BJ (cell line): ENCODE measurements at regions not wholly inside any gene's neighbourhood (a gene's known extent, or its start where the extent isn't known, plus 50 kb on each side); places are given as distances from the start of the nearest gene placed in this dataset.

Source experiments
- CTCF ChIA-PET: fragments of 350-600 bp; formaldehyde crosslinking; extraction: SDS; loops from one replicate; lab custom pipeline; 2021; ENCODE audit warnings: antibody characterized with exemption, inconsistent platforms; lab: Yijun Ruan, JAX
- POLR2A ChIA-PET: fragments of 300-600 bp; sonication (Branson Sonifier 250); formaldehyde crosslinking; extraction: SDS; loops from one replicate; lab custom pipeline; 2021; ENCODE audit warnings: antibody characterized with exemption; lab: Charles Lee
- DNase-seq: peaks from one replicate; pipeline ENCODE4 v3.0.0-alpha.2; 2011; ENCODE audit warnings: low read depth
- H3K27me3 ChIP-seq: 2 replicates; pipeline ENCODE4 v1.6.0; 2011; ENCODE audit warnings: low read length; ENCODE audit not compliant: control insufficient read depth, insufficient read depth
- H3K36me3 ChIP-seq: 2 replicates; pipeline ENCODE4 v1.5.1; 2011; ENCODE audit warnings: low read length; ENCODE audit not compliant: control insufficient read depth, insufficient read depth
- H3K4me3 ChIP-seq: 2 replicates; pipeline ENCODE4 v1.5.1; 2011; ENCODE audit warnings: low read depth, mild to moderate bottlenecking, control low read depth, low read length
- TF ChIP-seq, protein P1 (sequence below): IDR thresholded peaks from 2 replicates; pipeline ENCODE4 v1.5.1; 2011; ENCODE audit warnings: low read depth, mild to moderate bottlenecking, control low read depth, inconsistent platforms, low read length, moderate library complexity; ENCODE audit not compliant: insufficient read depth

DNA sequence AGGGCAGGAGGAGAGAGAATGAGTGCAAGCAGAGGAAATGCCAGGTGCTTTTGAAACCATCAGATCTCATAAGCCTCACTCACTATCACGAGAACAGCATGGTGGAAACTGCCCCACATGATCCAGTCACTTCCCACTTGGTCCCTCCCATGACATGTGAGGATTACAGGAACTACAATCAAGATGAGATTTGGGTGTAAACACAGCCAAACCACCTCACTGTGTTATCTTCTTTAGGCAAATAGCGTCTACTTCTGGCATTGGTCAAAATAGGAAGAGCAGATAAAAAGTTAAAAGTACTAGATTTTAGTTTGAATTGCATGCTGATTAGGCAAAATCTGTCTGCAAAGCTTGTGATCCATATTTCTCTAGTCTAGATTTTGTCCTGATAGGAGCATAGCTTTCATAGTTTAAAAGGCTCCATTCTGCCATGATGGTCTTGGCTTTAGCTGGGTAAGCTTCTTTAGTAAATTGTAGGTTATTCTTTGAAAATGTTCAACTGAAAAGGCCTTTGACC, 267.5 kb downstream of the NKX6-1 start:
- H3K36me3 ChIP-seq: no peaks in the 10 kb centered on the region
- H3K27me3 ChIP-seq: no peaks in the 10 kb centered on the region
- DNase-seq: no peak
- ChIA-PET CTCF (interaction anchor here (1.0 kb wide), 1 partner anchor 8 kb away, joined by 3 read pairs; no protein-coding TSS in a partner anchor), POLR2A (no interaction called here)
- TF ChIP-seq, protein P1, sequence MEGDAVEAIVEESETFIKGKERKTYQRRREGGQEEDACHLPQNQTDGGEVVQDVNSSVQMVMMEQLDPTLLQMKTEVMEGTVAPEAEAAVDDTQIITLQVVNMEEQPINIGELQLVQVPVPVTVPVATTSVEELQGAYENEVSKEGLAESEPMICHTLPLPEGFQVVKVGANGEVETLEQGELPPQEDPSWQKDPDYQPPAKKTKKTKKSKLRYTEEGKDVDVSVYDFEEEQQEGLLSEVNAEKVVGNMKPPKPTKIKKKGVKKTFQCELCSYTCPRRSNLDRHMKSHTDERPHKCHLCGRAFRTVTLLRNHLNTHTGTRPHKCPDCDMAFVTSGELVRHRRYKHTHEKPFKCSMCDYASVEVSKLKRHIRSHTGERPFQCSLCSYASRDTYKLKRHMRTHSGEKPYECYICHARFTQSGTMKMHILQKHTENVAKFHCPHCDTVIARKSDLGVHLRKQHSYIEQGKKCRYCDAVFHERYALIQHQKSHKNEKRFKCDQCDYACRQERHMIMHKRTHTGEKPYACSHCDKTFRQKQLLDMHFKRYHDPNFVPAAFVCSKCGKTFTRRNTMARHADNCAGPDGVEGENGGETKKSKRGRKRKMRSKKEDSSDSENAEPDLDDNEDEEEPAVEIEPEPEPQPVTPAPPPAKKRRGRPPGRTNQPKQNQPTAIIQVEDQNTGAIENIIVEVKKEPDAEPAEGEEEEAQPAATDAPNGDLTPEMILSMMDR: no peak
- no peak overlapping the region for H3K4me3 ChIP-seq

GRCh38 chr4:84224522-84224921, 274.6 kb downstream of the NKX6-1 start:
- TF ChIP-seq, protein P1: no peak
- Histone ChIP-seq H3K4me3 (no peak overlapping the region), H3K27me3 (no peaks in the 10 kb centered on the region), H3K36me3 (no peaks in the 10 kb centered on the region)
- DNase-seq: no peak
- CTCF ChIA-PET: no interaction called here
- POLR2A ChIA-PET: no interaction called here

DNA sequence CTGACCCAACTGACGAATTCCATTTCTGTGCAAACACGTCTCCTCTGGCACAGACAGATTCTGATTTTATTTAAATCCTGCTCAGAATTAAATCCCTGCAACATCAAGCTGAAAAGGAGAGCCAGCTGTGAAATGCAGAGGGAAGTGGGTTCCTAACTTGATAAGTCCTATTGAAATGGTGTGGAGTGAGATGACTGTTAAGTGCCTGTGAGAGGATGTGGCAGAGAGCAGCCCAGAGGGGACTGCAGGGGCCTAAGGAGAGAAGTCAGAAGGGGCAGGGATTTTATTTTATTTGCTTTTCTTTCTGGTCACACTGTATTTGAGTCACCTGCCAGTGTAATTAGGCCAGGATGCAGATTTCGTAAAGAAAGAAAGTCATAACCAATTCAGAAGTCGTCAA, 277.4 kb downstream of the NKX6-1 start:
- no peak for DNase-seq
- Histone ChIP-seq H3K36me3 (no peaks in the 10 kb centered on the region), H3K4me3 (no peak overlapping the region), H3K27me3 (no peaks in the 10 kb centered on the region)
- POLR2A ChIA-PET: no interaction called here
- CTCF ChIA-PET: no interaction called here
- TF ChIP-seq, protein P1: no peak

GRCh38 chr4:84220990-84221389, 278.1 kb downstream of the NKX6-1 start:
- Histone ChIP-seq H3K36me3 (no peaks in the 10 kb centered on the region), H3K27me3 (no peaks in the 10 kb centered on the region), H3K4me3 (no peak overlapping the region)
- ChIA-PET POLR2A (no interaction called here), CTCF (no interaction called here)
- TF ChIP-seq, protein P1: no peak
- DNase-seq: no peak

- ChIA-PET CTCF (interaction anchor here (0.9 kb wide), 1 partner anchor 19 kb away, joined by 3 read pairs; no protein-coding TSS in a partner anchor), POLR2A (no interaction called here)
- Histone ChIP-seq H3K4me3 (no peak overlapping the region), H3K36me3 (no peaks in the 10 kb centered on the region), H3K27me3 (no peaks in the 10 kb centered on the region)
- TF ChIP-seq, protein P1: no peak
- DNase-seq: no peak
Observed at GRCh38 chr4:84219656-84220055, 279.4 kb downstream of the NKX6-1 start.
